ENCODE measurements at regions not wholly inside any gene's neighbourhood (a gene's known extent, or its start where the extent isn't known, plus 50 kb on each side); places are given as distances from the start of the nearest gene placed in this dataset.

DNA sequence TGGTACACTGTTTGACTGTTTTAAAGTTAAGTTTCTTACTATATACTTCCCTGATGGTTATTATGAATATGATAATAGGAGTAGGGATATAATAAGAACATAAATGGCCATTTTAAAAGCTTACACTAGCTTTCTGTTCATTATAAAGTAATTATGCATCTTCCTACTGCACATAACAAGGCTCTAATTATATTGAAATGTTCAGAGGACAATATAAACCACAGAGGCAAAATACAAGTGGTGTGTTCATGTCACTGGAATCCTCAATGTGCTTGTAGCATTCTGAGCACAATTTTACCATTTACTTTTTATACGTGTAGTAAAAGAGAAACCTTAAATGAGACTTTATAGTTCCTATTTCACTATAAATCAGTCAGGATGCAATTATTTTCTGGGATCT, 268.3 kb downstream of the TMA16 start:
- DNase-seq (ENCODE audit: low read depth in 2 of 2), result no peak

DNA sequence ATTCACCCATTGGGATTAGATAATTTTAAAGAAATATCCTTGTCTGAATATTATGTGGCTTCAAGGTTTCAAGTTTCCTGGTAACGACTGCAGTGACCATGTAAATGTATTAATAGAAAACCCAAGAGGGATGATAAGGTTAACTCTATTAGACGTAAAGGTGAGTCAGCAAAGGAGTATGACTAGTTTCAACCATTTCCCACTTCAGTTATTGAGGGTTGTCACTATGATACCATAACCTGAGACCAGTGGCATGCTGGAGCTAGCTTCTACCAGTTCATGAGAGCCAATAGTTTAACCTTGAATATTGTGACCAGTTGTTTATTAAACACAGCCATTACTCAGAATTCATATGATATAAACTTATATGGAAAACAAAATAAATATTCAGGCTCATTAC, 270.1 kb downstream of the TMA16 start:
- DNase-seq (ENCODE audit: low read depth in 2 of 2), result no peak

DNA sequence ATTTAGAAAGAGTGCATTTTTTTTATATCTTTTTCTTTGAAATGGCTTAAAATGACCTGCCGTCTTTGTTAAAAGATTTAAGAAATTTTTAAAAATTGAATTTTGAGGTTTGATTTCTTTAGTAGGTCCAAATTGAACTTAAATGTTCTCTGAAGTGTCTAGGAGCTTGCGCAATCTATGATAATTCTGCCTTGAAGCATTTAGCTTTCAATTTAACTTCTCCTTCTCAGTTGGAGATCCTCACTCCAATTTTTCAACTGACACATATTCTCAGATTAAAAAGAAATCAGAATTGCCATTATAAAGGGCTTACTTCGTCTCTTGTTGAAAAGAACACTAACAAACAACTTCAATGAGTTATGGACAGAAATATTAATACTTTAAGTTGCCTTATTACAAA, 273.5 kb downstream of the TMA16 start:
- no peak for DNase-seq (ENCODE audit: low read depth in 2 of 2)

GRCh38 chr4:163772238-163772637, 277.7 kb downstream of the TMA16 start:
- DNase-seq (ENCODE audit: low read depth in 2 of 2), result no peak

DNA sequence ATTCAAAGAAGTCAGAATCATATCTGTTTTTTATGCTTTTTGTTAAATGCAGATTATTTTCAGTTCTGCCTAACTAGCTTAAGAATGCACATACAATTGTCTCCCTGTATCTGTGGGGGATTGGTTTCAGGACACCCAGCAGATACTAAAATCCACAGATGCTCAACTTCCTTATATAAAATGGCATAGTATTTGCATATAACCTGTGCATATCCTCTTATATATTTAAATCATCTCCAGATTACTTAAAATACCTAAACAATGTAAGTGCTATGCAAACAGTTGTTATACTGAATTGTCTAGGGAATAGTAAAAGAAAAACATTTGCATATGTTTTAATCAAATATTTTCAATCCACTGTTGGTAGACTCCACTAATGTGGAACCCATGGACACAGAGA, 279.4 kb downstream of the TMA16 start:
- no peak for DNase-seq (ENCODE audit: low read depth in 2 of 2)

- no peak for DNase-seq (ENCODE audit: low read depth in 2 of 2)
These were observed 282.5 kb downstream of the TMA16 start for GRCh38 chr4:163776957-163777356.

GRCh38 chr4:163781726-163782125, 287.2 kb downstream of the TMA16 start:
- DNase-seq (ENCODE audit: low read depth in 2 of 2), result no peak

GRCh38 chr4:163790231-163790630, 295.7 kb downstream of the TMA16 start:
- no peak for DNase-seq (ENCODE audit: low read depth in 2 of 2)

DNA sequence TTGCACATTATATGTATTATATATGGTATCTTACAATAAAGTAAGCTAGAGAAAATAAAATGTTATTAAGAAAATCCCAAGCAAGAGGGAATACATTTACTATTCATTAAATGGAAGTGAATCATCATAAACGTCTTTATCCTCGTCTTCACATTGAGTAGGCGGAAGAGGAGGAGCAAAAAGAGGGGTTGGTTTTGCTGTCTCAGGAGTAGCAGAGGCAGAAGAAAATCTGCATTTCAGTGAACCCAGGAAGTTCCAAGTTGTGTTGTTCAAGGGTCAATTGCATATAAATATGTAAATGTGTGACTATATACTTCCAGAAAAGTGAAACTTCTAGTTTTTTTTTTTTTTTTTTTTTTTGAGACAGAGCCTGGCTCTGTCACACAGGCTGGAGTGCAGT, 301.4 kb downstream of the TMA16 start:
- DNase-seq (ENCODE audit: low read depth in 2 of 2), result no peak

DNA sequence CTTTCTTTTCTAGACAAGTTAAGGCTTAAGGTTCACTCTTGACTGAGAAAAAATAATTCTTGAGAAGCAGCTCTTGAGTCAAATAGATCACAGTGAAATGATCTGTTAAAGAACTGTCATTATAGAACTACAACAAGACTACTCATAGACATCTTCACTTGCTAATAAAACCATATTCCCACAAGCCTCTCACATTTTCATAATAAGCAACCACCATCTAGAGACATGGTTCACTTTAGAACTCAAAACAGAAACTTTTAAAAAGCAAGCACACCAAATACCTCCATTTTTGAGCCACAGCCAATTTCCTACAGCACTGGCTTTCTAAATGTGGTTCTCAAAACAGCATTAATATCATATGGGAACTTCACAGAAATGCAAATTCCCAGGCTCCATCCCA, 309.5 kb downstream of the TMA16 start:
- no peak for DNase-seq (ENCODE audit: low read depth in 2 of 2)

DNA sequence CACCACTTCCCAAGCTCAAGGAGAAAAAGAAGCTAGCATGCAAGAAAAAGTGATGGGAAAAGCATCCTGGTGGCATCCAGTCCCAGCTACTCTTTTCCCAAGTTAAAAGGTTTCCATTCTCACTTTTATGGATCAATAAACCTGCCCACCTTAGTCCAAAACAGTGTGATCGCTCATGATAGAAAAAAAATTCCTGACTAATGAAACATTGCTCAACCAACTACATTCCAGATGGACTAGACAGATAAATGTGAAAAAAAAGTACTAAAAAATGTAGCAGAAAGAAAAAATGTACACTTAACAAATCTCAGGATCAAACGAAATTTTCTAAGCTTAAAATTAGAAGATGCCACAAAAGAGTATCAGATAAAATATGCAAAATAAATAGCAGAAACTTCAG, 312.2 kb downstream of the TMA16 start:
- no peak for DNase-seq (ENCODE audit: low read depth in 2 of 2)

- no peak for DNase-seq (ENCODE audit: low read depth in 2 of 2)
These were observed 313.5 kb downstream of the TMA16 start for GRCh38 chr4:163808011-163808410.

- no peak for DNase-seq (ENCODE audit: low read depth in 2 of 2)
These were observed 316.3 kb downstream of the TMA16 start for GRCh38 chr4:163810755-163811154.

GRCh38 chr4:163815776-163816175, 321.3 kb downstream of the TMA16 start:
- no peak for DNase-seq (ENCODE audit: low read depth in 2 of 2)

- no peak for DNase-seq (ENCODE audit: low read depth in 2 of 2)
These were observed 322.0 kb downstream of the TMA16 start for GRCh38 chr4:163816494-163816893.

- no peak for DNase-seq (ENCODE audit: low read depth in 2 of 2)
These were observed 324.2 kb downstream of the TMA16 start for GRCh38 chr4:163818673-163819072.

DNA sequence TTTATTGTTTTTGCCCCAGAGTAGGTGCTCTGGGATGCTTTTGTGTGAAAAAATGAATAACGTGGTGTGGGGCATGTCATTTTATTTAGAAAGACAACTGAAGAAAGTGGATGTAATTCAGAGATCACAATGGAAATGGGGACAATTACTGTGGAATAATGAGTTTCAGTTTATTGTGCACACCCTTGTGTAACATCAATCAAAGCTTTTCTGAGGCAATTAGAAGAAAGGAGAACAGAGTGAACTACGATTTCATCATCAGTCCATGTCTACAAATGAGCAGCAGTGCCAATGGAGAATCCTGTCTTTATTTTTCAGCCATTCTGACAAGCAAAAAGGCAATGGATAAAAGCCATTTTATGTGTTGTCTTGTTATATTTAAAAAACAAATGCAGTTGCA, 339.2 kb downstream of the TMA16 start:
- no peak for DNase-seq (ENCODE audit: low read depth in 2 of 2)

DNA sequence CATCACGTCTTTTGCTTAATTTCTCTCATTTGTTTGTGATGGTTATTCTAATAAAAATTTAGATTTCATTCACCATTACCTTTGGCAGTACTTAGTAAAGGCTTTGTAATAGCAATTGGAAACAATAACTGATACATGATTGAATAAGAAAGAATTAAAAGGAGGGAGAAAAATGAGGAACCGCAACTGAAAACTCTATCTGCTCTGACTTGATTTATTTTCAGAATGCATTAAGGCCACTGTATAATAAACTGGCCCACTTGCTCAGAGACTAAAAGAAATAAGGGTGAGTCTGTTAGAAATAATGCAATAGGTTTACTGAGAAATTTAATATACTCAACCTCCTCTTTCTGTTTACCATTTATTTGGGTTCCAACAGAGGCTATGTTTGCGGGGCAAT, 351.5 kb downstream of the TMA16 start:
- no peak for DNase-seq (ENCODE audit: low read depth in 2 of 2)

DNA sequence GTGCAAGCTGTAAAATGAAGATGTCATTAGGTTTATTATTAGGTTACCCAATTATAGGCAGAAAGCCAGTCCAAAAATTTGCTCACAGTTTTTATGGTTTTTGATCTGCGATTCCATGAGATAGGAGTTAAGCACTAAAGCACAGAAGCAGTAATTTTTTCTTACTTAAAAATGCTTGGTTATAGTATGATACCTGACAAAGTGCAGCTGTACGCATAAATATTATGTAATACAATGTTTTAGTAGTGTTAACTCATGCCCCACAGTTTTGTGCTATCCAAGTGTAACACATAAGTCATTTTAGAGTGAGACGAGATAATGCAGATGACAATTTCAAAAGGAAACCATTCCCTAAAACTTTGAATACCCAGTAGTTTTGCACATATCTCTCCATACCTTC, 357.8 kb downstream of the TMA16 start:
- DNase-seq (ENCODE audit: low read depth in 2 of 2), result no peak

DNA sequence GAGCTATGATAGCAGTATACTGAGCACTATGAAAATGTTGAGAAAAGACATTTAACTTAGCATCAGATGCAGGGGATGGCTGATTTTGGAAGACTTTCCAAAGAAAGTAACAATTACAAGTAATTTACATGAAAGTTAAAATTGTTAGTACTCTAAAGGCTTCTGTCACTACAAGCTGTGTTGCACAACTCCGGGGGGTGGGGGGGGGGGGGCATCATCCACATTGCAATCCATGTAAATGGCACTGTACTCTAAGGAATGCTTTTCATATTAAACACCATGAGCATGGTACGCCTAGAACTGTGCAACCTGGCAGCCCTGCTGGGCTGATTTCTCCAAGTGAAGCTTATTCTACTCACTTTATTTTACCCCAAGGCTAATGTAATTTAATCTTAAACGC, 363.4 kb downstream of the TMA16 start:
- no peak for DNase-seq (ENCODE audit: low read depth in 2 of 2)

- no peak for DNase-seq (ENCODE audit: low read depth in 2 of 2)
These were observed 364.0 kb downstream of the TMA16 start for GRCh38 chr4:163858515-163858914.

GRCh38 chr4:163863082-163863481, 368.6 kb downstream of the TMA16 start:
- no peak for DNase-seq (ENCODE audit: low read depth in 2 of 2)

DNA sequence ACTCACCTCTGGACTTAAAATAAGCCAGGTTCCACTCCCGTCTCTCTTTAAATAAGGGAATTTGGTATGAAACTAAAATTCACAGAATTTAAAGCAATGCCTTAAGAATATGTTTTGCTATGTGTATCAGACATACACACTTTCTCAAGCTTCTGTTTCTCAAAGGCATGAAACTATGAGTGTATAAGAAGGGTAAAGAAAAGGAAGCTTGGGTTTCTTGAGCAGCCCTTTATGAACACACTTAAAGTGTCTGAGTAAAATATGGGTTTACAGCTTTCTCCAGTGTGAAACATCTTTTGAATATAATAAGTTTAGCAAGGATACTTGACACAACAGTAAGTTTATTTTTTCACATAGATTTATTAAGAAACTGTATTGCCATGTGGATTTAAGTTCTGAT, 370.5 kb downstream of the TMA16 start:
- DNase-seq (ENCODE audit: low read depth in 2 of 2), result no peak

GRCh38 chr4:163866728-163867315, 372.3 kb downstream of the TMA16 start:
- DNase-seq (ENCODE audit: low read depth in 2 of 2), result no peak

- no peak for DNase-seq (ENCODE audit: low read depth in 2 of 2)
These were observed 374.0 kb downstream of the TMA16 start for GRCh38 chr4:163868445-163868844.
